ENCODE measurements at regions not wholly inside any gene's neighbourhood (a gene's known extent, or its start where the extent isn't known, plus 50 kb on each side); places are given as distances from the start of the nearest gene placed in this dataset.

DNA sequence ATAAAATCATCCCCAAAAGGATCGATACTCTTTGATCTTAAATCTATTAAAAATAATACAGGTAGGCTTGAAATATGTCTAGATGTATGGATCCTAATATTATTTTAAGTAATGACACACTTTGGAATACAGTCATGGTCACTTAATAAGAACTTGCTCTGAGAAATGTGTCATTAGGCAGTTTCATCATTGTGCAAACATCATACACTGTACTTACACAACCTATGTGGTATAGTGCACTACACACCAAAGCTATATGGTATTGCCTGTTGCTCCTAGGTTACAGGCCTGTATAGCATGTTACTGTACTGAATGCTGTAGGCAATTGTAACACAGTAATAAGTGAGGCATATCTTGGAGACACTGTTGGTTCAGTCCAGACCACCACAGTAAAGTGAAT lies 307.1 kb downstream of the RAP2B start:
- TF ChIP-seq, protein P1, sequence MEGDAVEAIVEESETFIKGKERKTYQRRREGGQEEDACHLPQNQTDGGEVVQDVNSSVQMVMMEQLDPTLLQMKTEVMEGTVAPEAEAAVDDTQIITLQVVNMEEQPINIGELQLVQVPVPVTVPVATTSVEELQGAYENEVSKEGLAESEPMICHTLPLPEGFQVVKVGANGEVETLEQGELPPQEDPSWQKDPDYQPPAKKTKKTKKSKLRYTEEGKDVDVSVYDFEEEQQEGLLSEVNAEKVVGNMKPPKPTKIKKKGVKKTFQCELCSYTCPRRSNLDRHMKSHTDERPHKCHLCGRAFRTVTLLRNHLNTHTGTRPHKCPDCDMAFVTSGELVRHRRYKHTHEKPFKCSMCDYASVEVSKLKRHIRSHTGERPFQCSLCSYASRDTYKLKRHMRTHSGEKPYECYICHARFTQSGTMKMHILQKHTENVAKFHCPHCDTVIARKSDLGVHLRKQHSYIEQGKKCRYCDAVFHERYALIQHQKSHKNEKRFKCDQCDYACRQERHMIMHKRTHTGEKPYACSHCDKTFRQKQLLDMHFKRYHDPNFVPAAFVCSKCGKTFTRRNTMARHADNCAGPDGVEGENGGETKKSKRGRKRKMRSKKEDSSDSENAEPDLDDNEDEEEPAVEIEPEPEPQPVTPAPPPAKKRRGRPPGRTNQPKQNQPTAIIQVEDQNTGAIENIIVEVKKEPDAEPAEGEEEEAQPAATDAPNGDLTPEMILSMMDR (IDR thresholded peaks at IDR 0.05) = no peak
- TF ChIP-seq POLR2A (IDR thresholded peaks at IDR 0.05; ENCODE audit: low read depth) (no peak), POLR2AphosphoS5 (IDR thresholded peaks at IDR 0.05) (no peak), EP300 (IDR thresholded peaks at IDR 0.05) (no peak)

Data from esophagus muscularis mucosa (tissue), 4 donors.